Neural progenitor cell (in vitro differentiated cells): ENCODE measurements at regions not wholly inside any gene's neighbourhood (a gene's known extent, or its start where the extent isn't known, plus 50 kb on each side); places are given as distances from the start of the nearest gene placed in this dataset.

Experiments used
- DNase-seq: peaks from one replicate; pipeline ENCODE4 v3.0.0-alpha.2; 2016; ENCODE audit warnings: low spot score
- H2AFZ ChIP-seq: fragments of 200-600 bp; sonication (generic); replicated peaks from 2 replicates; pipeline ENCODE4 v1.6.1; 2016; ENCODE audit warnings: antibody characterized with exemption
- H3F3A ChIP-seq: fragments of 200-600 bp; sonication (generic); 2 replicates; pipeline ENCODE4 v1.6.1; 2016; ENCODE audit warnings: antibody characterized with exemption, low read depth
- H3K27ac ChIP-seq: fragments of 200-600 bp; sonication (generic); 2 replicates; pipeline ENCODE4 v1.5.1; 2016; ENCODE audit warnings: mild to moderate bottlenecking
- H3K27me3 ChIP-seq: fragments of 200-600 bp; sonication (generic); 2 replicates; pipeline ENCODE4 v1.6.1; 2016; ENCODE audit warnings: mild to moderate bottlenecking, moderate library complexity
- H3K36me3 ChIP-seq: fragments of 200-600 bp; sonication (generic); 2 replicates; pipeline ENCODE4 v1.5.1; 2016
- H3K4me1 ChIP-seq: fragments of 200-600 bp; sonication (generic); 2 replicates; pipeline ENCODE4 v1.6.1; 2016; ENCODE audit warnings: mixed run types
- H3K4me2 ChIP-seq: fragments of 200-600 bp; sonication (generic); 2 replicates; pipeline ENCODE4 v1.6.1; 2016
- H3K4me3 ChIP-seq: fragments of 200-600 bp; sonication (generic); 2 replicates; pipeline ENCODE4 v1.5.1; 2016
- H3K79me2 ChIP-seq: fragments of 200-600 bp; sonication (generic); 2 replicates; pipeline ENCODE4 v1.6.1; 2016; ENCODE audit warnings: low read depth
- H3K9ac ChIP-seq: fragments of 200-600 bp; sonication (generic); 2 replicates; pipeline ENCODE4 v1.6.1; 2016
- H3K9me3 ChIP-seq: fragments of 200-600 bp; sonication (generic); 2 replicates; pipeline ENCODE4 v1.5.1; 2016; ENCODE audit warnings: low read depth
- H4K20me1 ChIP-seq: fragments of 200-600 bp; sonication (generic); 2 replicates; pipeline ENCODE4 v1.6.1; 2016; ENCODE audit warnings: low read depth
- H3K27ac Mint-ChIP-seq: 3 replicates; pipeline ENCODE4 v1.8.0; 2021; ENCODE audit warnings: mixed read lengths
- H3K27me3 Mint-ChIP-seq: 2 replicates; pipeline ENCODE4 v1.8.0; 2022; ENCODE audit warnings: low read depth, mild to moderate bottlenecking, inconsistent platforms, moderate library complexity, mixed read lengths; ENCODE audit not compliant: insufficient read depth
- H3K36me3 Mint-ChIP-seq: 3 replicates; pipeline ENCODE4 v1.8.0; 2021; ENCODE audit warnings: mixed read lengths
- H3K4me1 Mint-ChIP-seq: 3 replicates; pipeline ENCODE4 v1.8.0; 2021; ENCODE audit warnings: mixed read lengths
- H3K4me3 Mint-ChIP-seq: 3 replicates; pipeline ENCODE4 v1.8.0; 2021; ENCODE audit warnings: mild to moderate bottlenecking, moderate library complexity, mixed read lengths
- H3K9me3 Mint-ChIP-seq: 3 replicates; pipeline ENCODE4 v1.8.0; 2020; ENCODE audit warnings: mixed read lengths
- EZH2 ChIP-seq: fragments of 200-600 bp; sonication (generic); IDR thresholded peaks from 2 replicates; pipeline ENCODE4 v1.6.1; 2017; ENCODE audit warnings: antibody characterized with exemption, mild to moderate bottlenecking, moderate library complexity
- EZH2phosphoT487 ChIP-seq: fragments of 200-600 bp; sonication (generic); IDR thresholded peaks from 2 replicates; pipeline ENCODE4 v1.6.1; 2017; ENCODE audit warnings: antibody characterized with exemption
- TF ChIP-seq, protein P1 (sequence below): fragments of 200-600 bp; sonication (generic); IDR thresholded peaks from 2 replicates; pipeline ENCODE4 v1.5.1; 2017; ENCODE audit warnings: antibody characterized with exemption, mild to moderate bottlenecking

DNA sequence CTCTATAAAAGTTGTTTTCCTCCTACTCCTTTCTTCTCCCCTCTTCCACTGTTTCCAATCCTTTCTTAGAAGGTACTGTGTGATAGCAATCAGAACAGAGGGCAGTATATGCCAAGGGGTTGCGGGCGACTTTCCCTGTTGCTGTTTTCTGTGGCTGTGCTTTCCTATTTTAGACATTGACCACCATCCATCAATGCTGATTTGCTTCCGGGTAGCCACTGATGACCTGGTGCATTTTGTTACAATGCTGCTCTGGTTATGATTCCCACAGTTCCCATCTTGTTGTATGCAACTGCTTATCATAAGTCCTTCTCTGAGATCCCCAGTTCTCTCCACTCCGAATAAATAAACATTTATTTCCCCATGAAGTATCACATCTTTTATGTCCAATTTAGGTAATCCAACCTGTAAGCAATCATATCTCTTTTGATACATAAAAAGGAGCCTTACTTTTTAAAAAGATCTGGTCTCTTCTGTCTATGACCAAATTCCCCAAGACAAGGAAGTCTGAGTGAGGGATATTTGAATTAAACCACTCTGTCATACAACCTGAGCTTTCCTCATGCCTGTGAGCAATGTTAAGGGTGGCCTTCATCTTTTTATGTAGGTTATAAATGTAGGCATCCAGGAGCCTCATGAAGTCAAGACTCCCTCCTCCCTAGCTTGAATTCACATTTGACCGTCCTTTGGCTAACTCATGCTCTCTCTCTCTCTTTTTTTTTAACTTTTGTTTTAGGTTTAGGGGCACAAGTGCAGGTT lies 52.5 kb upstream of the CD55 start:
- Mint-ChIP-seq H3K27ac (no peak overlapping the region), H3K4me1 (no peaks in the 10 kb centered on the region), H3K36me3 (no peaks in the 10 kb centered on the region), H3K27me3 (no peaks in the 10 kb centered on the region), H3K9me3 (peaks cover 5% of the 10 kb centered on the region), H3K4me3 (no peak overlapping the region)
- Histone ChIP-seq H3K36me3 (no peaks in the 10 kb centered on the region), H3K79me2 (no peaks in the 10 kb centered on the region), H3K27ac (no peak overlapping the region), H3K9ac (no peak overlapping the region), H3K4me2 (no peak overlapping the region), H2AFZ (no peak overlapping the region), H3F3A (no peaks in the 10 kb centered on the region), H3K27me3 (no peaks in the 10 kb centered on the region), H3K9me3 (no peaks in the 10 kb centered on the region), H3K4me1 (no peaks in the 10 kb centered on the region), H3K4me3 (no peak overlapping the region), H4K20me1 (no peaks in the 10 kb centered on the region)
- TF ChIP-seq, protein P1, sequence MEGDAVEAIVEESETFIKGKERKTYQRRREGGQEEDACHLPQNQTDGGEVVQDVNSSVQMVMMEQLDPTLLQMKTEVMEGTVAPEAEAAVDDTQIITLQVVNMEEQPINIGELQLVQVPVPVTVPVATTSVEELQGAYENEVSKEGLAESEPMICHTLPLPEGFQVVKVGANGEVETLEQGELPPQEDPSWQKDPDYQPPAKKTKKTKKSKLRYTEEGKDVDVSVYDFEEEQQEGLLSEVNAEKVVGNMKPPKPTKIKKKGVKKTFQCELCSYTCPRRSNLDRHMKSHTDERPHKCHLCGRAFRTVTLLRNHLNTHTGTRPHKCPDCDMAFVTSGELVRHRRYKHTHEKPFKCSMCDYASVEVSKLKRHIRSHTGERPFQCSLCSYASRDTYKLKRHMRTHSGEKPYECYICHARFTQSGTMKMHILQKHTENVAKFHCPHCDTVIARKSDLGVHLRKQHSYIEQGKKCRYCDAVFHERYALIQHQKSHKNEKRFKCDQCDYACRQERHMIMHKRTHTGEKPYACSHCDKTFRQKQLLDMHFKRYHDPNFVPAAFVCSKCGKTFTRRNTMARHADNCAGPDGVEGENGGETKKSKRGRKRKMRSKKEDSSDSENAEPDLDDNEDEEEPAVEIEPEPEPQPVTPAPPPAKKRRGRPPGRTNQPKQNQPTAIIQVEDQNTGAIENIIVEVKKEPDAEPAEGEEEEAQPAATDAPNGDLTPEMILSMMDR, result no peak
- TF ChIP-seq EZH2phosphoT487 (no peak), EZH2 (no peak)
- no peak for DNase-seq
